ENCODE measurements at regions not wholly inside any gene's neighbourhood (a gene's known extent, or its start where the extent isn't known, plus 50 kb on each side); places are given as distances from the start of the nearest gene placed in this dataset.

DNA sequence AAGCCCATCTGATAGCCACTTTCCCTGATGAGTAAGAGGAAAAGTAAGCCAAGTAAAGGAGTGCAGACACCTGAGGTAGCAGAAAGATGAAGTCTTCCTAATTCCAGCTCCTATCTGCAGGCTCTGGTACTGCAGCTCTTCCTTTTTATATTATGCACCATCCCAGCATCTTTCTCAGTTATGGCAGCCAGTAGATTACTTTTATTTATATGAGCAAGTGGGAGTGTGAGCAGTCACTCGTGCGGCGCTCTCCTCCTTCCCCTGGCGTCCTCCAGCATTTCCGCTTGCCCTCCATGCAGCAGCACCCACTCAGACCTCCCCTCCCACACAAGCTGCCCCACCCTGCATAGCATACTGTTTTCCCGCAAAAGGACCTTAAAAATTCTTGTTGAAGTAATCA lies 465.9 kb upstream of the DPPA4 start:
- TF ChIP-seq CTCF (IDR thresholded peaks at IDR 0.05) (peak; percentile 59), CBFB (CRISPR knock-in tag; IDR thresholded peaks at IDR 0.05; ENCODE audit: low read depth) (no peak)
- TF ChIP-seq, protein P1, sequence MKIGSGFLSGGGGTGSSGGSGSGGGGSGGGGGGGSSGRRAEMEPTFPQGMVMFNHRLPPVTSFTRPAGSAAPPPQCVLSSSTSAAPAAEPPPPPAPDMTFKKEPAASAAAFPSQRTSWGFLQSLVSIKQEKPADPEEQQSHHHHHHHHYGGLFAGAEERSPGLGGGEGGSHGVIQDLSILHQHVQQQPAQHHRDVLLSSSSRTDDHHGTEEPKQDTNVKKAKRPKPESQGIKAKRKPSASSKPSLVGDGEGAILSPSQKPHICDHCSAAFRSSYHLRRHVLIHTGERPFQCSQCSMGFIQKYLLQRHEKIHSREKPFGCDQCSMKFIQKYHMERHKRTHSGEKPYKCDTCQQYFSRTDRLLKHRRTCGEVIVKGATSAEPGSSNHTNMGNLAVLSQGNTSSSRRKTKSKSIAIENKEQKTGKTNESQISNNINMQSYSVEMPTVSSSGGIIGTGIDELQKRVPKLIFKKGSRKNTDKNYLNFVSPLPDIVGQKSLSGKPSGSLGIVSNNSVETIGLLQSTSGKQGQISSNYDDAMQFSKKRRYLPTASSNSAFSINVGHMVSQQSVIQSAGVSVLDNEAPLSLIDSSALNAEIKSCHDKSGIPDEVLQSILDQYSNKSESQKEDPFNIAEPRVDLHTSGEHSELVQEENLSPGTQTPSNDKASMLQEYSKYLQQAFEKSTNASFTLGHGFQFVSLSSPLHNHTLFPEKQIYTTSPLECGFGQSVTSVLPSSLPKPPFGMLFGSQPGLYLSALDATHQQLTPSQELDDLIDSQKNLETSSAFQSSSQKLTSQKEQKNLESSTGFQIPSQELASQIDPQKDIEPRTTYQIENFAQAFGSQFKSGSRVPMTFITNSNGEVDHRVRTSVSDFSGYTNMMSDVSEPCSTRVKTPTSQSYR (CRISPR knock-in tag; IDR thresholded peaks at IDR 0.05) = no peak

All from WTC11 (cell line).